Mammary epithelial cell (primary cell): ENCODE measurements at regions not wholly inside any gene's neighbourhood (a gene's known extent, or its start where the extent isn't known, plus 50 kb on each side); places are given as distances from the start of the nearest gene placed in this dataset.

Experiments used
- EZH2 ChIP-seq: IDR thresholded peaks from 2 replicates; pipeline ENCODE4 v1.6.1; 2012; ENCODE audit warnings: low read length, inconsistent platforms, borderline replicate concordance
- TF ChIP-seq, protein P1 (sequence below), 2 donors: IDR thresholded peaks in 1 of 2; conservative IDR thresholded peaks in 1 of 2; 2 replicates each; pipeline ENCODE4 v1.5.1; 2011 to 2012; ENCODE audit warnings: inconsistent platforms in 2 of 2, low read length in 2 of 2, mild to moderate bottlenecking in 2 of 2, control low read depth in 1 of 2, low read depth in 1 of 2; ENCODE audit not compliant: insufficient read depth in 1 of 2; ENCODE audit errors: extremely low read depth in 1 of 2

DNA sequence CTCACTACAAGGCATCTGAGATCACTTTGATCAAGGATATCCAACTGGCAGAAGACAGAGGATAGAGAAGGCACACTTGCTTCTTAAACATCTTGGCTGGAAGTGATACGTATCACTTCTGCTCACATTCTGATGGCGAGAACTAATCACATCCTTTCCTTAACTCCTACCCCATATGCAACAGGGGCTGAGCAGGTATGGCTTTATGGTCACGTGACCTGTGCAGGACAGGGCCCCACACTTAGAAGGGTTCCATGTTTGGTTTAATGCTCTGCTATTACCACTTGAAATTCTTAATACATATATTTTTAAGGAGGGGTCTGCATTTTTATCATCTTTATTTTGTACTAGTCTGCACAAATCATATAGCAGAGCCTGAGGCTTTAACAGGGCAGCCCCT is 177.3 kb downstream of the SLC15A5 start:
- TF ChIP-seq, protein P1, sequence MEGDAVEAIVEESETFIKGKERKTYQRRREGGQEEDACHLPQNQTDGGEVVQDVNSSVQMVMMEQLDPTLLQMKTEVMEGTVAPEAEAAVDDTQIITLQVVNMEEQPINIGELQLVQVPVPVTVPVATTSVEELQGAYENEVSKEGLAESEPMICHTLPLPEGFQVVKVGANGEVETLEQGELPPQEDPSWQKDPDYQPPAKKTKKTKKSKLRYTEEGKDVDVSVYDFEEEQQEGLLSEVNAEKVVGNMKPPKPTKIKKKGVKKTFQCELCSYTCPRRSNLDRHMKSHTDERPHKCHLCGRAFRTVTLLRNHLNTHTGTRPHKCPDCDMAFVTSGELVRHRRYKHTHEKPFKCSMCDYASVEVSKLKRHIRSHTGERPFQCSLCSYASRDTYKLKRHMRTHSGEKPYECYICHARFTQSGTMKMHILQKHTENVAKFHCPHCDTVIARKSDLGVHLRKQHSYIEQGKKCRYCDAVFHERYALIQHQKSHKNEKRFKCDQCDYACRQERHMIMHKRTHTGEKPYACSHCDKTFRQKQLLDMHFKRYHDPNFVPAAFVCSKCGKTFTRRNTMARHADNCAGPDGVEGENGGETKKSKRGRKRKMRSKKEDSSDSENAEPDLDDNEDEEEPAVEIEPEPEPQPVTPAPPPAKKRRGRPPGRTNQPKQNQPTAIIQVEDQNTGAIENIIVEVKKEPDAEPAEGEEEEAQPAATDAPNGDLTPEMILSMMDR (conservative IDR thresholded peaks at IDR 0.05 in 1 of 2, IDR thresholded peaks at IDR 0.05 in 1 of 2; ENCODE audit: extremely low read depth in 1 of 2, insufficient read depth in 1 of 2, low read depth in 1 of 2, low read length in 2 of 2) = no peak
- TF ChIP-seq EZH2 = no peak
